ENCODE measurements at regions not wholly inside any gene's neighbourhood (a gene's known extent, or its start where the extent isn't known, plus 50 kb on each side); places are given as distances from the start of the nearest gene placed in this dataset.
"Not testable (repeated sequence)": the region's sequence is repeated elsewhere in the genome, so short reads cannot be mapped to it uniquely, and the experiment has no call there.

DNA sequence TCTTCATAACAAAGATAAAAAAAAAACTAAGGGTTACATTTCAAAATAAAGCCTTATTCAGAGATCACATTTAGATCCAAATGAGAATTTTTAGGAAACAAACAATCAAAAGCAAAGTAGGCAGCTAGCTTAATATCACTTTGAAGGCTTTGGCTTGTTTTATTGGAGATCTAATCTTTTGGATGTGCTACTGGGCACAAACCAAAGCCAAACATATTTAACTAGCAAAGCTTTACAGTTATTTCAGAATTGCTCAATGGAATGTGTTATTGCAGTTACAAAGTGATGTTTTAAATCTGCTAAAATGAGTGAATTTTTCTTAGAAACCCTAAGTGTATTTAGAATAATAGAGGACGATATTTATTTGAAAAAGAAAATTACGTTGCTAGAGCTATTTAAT, 114.7 kb upstream of the KLHL1 start:
- Histone ChIP-seq H3F3A (ENCODE audit: low read depth) (no peaks in the 10 kb centered on the region), H3K9me2 (replicated peaks; ENCODE audit: low read depth, low read length) (no peaks in the 10 kb centered on the region), H3K9me3 (ENCODE audit: insufficient read depth, low read depth, low read length) (no peaks in the 10 kb centered on the region), H3K27me3 (ENCODE audit: insufficient read depth, low read length, poor library complexity, severe bottlenecking) (no peaks in the 10 kb centered on the region), H3K36me3 (ENCODE audit: insufficient read depth, low read length) (no peaks in the 10 kb centered on the region), H3K4me3 (ENCODE audit: low read length, poor library complexity, severe bottlenecking) (no peak overlapping the region), H3K9ac (ENCODE audit: low read depth, low read length, poor library complexity, severe bottlenecking) (no peak overlapping the region), H4K20me1 (ENCODE audit: insufficient read depth, low read length, poor library complexity, severe bottlenecking) (no peaks in the 10 kb centered on the region), H3K79me2 (ENCODE audit: insufficient read depth, low read length) (no peaks in the 10 kb centered on the region), H3K4me2 (ENCODE audit: low read depth, low read length, poor library complexity, severe bottlenecking) (no peak overlapping the region), H3K4me1 (ENCODE audit: insufficient read depth, low read length, poor library complexity, severe bottlenecking) (no peaks in the 10 kb centered on the region), H2AFZ (ENCODE audit: low read length) (no peak overlapping the region)
- TF ChIP-seq EZH2phosphoT487 (IDR thresholded peaks at IDR 0.05; ENCODE audit: borderline replicate concordance) = no peak
- TF ChIP-seq, protein P1, sequence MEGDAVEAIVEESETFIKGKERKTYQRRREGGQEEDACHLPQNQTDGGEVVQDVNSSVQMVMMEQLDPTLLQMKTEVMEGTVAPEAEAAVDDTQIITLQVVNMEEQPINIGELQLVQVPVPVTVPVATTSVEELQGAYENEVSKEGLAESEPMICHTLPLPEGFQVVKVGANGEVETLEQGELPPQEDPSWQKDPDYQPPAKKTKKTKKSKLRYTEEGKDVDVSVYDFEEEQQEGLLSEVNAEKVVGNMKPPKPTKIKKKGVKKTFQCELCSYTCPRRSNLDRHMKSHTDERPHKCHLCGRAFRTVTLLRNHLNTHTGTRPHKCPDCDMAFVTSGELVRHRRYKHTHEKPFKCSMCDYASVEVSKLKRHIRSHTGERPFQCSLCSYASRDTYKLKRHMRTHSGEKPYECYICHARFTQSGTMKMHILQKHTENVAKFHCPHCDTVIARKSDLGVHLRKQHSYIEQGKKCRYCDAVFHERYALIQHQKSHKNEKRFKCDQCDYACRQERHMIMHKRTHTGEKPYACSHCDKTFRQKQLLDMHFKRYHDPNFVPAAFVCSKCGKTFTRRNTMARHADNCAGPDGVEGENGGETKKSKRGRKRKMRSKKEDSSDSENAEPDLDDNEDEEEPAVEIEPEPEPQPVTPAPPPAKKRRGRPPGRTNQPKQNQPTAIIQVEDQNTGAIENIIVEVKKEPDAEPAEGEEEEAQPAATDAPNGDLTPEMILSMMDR (conservative IDR thresholded peaks at IDR 0.05; ENCODE audit: low read length) = no peak

DNA sequence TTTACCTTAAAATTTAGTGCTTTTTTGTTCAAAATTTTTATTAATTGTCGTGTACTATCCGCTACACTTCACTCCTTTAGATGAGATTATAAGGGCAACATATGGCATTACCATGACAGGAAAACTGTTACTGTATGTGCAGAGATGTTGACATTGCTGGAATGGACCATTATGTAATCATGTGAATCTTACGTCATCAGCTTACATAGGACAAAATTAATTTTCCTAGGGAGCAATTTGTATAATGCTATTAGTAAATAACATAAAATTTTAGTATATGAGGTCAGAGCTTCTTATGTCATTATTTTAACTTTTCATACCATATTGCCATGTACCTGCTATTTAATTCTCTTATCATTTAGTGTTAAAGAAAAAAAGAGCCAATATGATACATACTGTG, 110.4 kb upstream of the KLHL1 start:
- Histone ChIP-seq H3K4me2 (ENCODE audit: low read depth, low read length, poor library complexity, severe bottlenecking) (no peak overlapping the region), H3K4me1 (ENCODE audit: insufficient read depth, low read length, poor library complexity, severe bottlenecking) (no peaks in the 10 kb centered on the region), H3K79me2 (ENCODE audit: insufficient read depth, low read length) (no peaks in the 10 kb centered on the region), H3K9me3 (ENCODE audit: insufficient read depth, low read depth, low read length) (no peaks in the 10 kb centered on the region), H3K36me3 (ENCODE audit: insufficient read depth, low read length) (no peaks in the 10 kb centered on the region), H4K20me1 (ENCODE audit: insufficient read depth, low read length, poor library complexity, severe bottlenecking) (no peaks in the 10 kb centered on the region), H3K4me3 (ENCODE audit: low read length, poor library complexity, severe bottlenecking) (no peak overlapping the region), H3K27me3 (ENCODE audit: insufficient read depth, low read length, poor library complexity, severe bottlenecking) (no peaks in the 10 kb centered on the region), H3F3A (ENCODE audit: low read depth) (no peaks in the 10 kb centered on the region), H3K9me2 (replicated peaks; ENCODE audit: low read depth, low read length) (no peaks in the 10 kb centered on the region), H3K9ac (ENCODE audit: low read depth, low read length, poor library complexity, severe bottlenecking) (no peak overlapping the region), H2AFZ (ENCODE audit: low read length) (no peak overlapping the region)
- TF ChIP-seq, protein P1 (conservative IDR thresholded peaks at IDR 0.05; ENCODE audit: low read length) = no peak
- TF ChIP-seq EZH2phosphoT487 (IDR thresholded peaks at IDR 0.05; ENCODE audit: borderline replicate concordance) = no peak

DNA sequence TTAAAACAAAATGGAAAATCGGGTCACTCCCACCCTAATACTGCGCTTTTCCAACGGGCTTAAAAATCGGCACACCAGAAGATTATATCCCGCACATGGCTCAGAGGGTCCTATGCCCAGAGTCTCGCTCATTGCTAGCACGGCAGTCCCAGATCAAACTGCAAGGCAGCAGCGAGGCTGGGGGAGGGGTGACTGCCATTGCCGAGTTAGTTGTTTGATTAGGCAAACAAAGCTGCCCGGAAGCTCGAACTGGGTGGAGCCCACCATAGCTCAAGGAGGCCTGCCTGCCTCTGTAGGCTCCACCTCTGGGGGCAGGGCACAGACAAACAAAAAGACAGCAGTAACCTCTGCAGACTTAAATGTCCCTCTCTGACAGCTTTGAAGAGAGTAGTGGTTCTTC, 100.7 kb upstream of the KLHL1 start:
- H3K4me2 ChIP-seq (ENCODE audit: low read depth, low read length, poor library complexity, severe bottlenecking); H3K9me3 ChIP-seq (ENCODE audit: insufficient read depth, low read depth, low read length); H3K79me2 ChIP-seq (ENCODE audit: insufficient read depth, low read length); H3K4me3 ChIP-seq (ENCODE audit: low read length, poor library complexity, severe bottlenecking); H3K4me1 ChIP-seq (ENCODE audit: insufficient read depth, low read length, poor library complexity, severe bottlenecking); H4K20me1 ChIP-seq (ENCODE audit: insufficient read depth, low read length, poor library complexity, severe bottlenecking); H3F3A ChIP-seq (ENCODE audit: low read depth); H3K27me3 ChIP-seq (ENCODE audit: insufficient read depth, low read length, poor library complexity, severe bottlenecking); H3K36me3 ChIP-seq (ENCODE audit: insufficient read depth, low read length); H2AFZ ChIP-seq (ENCODE audit: low read length); H3K9me2 ChIP-seq (replicated peaks; ENCODE audit: low read depth, low read length); H3K9ac ChIP-seq (ENCODE audit: low read depth, low read length, poor library complexity, severe bottlenecking): not testable (repeated sequence)

DNA sequence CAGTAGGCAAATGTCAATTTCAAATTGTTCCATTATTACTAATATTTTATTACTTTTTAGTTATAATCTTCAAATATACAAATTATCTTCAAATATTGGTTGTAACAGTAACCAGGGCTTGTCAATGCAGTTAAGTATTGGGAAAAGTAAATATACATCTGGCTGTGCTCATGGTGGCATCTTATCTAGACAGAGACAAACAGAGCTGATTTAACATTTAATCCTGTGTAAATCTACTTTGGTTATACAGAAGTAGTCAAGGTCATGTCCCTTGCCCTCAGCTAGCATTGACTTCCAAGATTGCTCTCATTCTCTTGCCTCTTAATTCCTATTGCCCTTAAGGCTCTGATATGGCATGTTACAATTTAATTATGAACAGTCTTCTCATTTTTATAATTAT, 98.4 kb upstream of the KLHL1 start:
- H3F3A ChIP-seq (ENCODE audit: low read depth) = no peaks in the 10 kb centered on the region

More for the DNA sequence above, 98.4 kb upstream of the KLHL1 start:
- H3K9ac ChIP-seq (ENCODE audit: low read depth, low read length, poor library complexity, severe bottlenecking) = no peak overlapping the region
- H3K9me3 ChIP-seq (ENCODE audit: insufficient read depth, low read depth, low read length) = no peaks in the 10 kb centered on the region; the same call in 1 of the 2 replicates
- no peaks in the 10 kb centered on the region for H3K4me1 ChIP-seq (ENCODE audit: insufficient read depth, low read length, poor library complexity, severe bottlenecking)
- TF ChIP-seq, protein P1 (conservative IDR thresholded peaks at IDR 0.05; ENCODE audit: low read length) = no peak
- no peak for TF ChIP-seq EZH2phosphoT487 (IDR thresholded peaks at IDR 0.05; ENCODE audit: borderline replicate concordance)
- H3K9me2 ChIP-seq (replicated peaks; ENCODE audit: low read depth, low read length) = no peaks in the 10 kb centered on the region
- H4K20me1 ChIP-seq (ENCODE audit: insufficient read depth, low read length, poor library complexity, severe bottlenecking) = no peaks in the 10 kb centered on the region
- no peak overlapping the region for H2AFZ ChIP-seq (ENCODE audit: low read length)
- no peaks in the 10 kb centered on the region for H3K79me2 ChIP-seq (ENCODE audit: insufficient read depth, low read length)
- no peaks in the 10 kb centered on the region for H3K27me3 ChIP-seq (ENCODE audit: insufficient read depth, low read length, poor library complexity, severe bottlenecking)
- H3K4me2 ChIP-seq (ENCODE audit: low read depth, low read length, poor library complexity, severe bottlenecking) = no peak overlapping the region
- H3K36me3 ChIP-seq (ENCODE audit: insufficient read depth, low read length) = no peaks in the 10 kb centered on the region
- no peak overlapping the region for H3K4me3 ChIP-seq (ENCODE audit: low read length, poor library complexity, severe bottlenecking)

All from Loucy (cell line).